H1 (cell line): ENCODE measurements at regions not wholly inside any gene's neighbourhood (a gene's known extent, or its start where the extent isn't known, plus 50 kb on each side); places are given as distances from the start of the nearest gene placed in this dataset.

Source experiments
- CBX5 ChIP-seq: fragments of 300-800, 300-1000 bp; sonication (generic); IDR thresholded peaks from 2 replicates; pipeline ENCODE4 v1.7.1; 2016; ENCODE audit warnings: antibody characterized with exemption, low read length, low read depth
- CTCF ChIP-seq, 3 experiments: IDR thresholded peaks; 1 replicate in 2 of 3; 2 replicates in 1 of 3; pipeline versions ENCODE4 v1.5.1 to v1.6.1; 2011; ENCODE audit warnings: low read length in 3 of 3, mild to moderate bottlenecking in 3 of 3, inconsistent platforms in 2 of 3, low read depth in 1 of 3, moderate library complexity in 1 of 3; ENCODE audit not compliant: insufficient read depth in 1 of 3; ENCODE audit errors: control extremely low read depth in 1 of 3
- EP300 ChIP-seq, 2 experiments: IDR thresholded peaks; 1 replicate in 1 of 2; 2 replicates in 1 of 2; pipeline ENCODE4 v1.6.1; 2011 to 2012; ENCODE audit warnings: low read depth in 2 of 2, low read length in 2 of 2, mild to moderate bottlenecking in 2 of 2, borderline replicate concordance in 1 of 2, inconsistent platforms in 1 of 2, moderate library complexity in 1 of 2
- EZH2 ChIP-seq: fragments of 200-600 bp; sonication (generic); IDR thresholded peaks from 2 replicates; pipeline ENCODE4 v1.7.1; 2012; ENCODE audit warnings: low read depth, mild to moderate bottlenecking, moderate library complexity, low read length, inconsistent platforms; ENCODE audit not compliant: severe bottlenecking
- JUND ChIP-seq: IDR thresholded peaks from 2 replicates; pipeline ENCODE4 v1.6.1; 2011; ENCODE audit warnings: mild to moderate bottlenecking, improper control_type of control experiment, low read length
- KDM1A ChIP-seq: fragments of 200-600, 300-600 bp; sonication (generic); IDR thresholded peaks from 2 replicates; pipeline ENCODE4 v1.7.1; 2016; ENCODE audit warnings: mild to moderate bottlenecking, low read length, borderline replicate concordance
- POLR2A ChIP-seq, 2 experiments: IDR thresholded peaks; 1 replicate in 1 of 2; 2 replicates in 1 of 2; pipeline ENCODE4 v1.6.1; 2011; ENCODE audit warnings: low read depth in 2 of 2, low read length in 2 of 2, mild to moderate bottlenecking in 2 of 2; ENCODE audit errors: control extremely low read depth in 1 of 2
- POLR2AphosphoS5 ChIP-seq: IDR thresholded peaks from 2 replicates; pipeline ENCODE4 v1.6.1; 2011; ENCODE audit warnings: low read depth, low read length
- RFX5 ChIP-seq: IDR thresholded peaks from 2 replicates; pipeline ENCODE4 v1.6.1; 2011; ENCODE audit warnings: low read depth, low read length, improper control_type of control experiment, borderline replicate concordance
- SIN3A ChIP-seq, 2 experiments: IDR thresholded peaks in 1 of 2; conservative IDR thresholded peaks in 1 of 2; 2 replicates each; pipeline ENCODE4 v1.6.1; 2011 to 2012; ENCODE audit warnings: low read length in 2 of 2, improper control_type of control experiment in 1 of 2, low read depth in 1 of 2, mild to moderate bottlenecking in 1 of 2
- SIX5 ChIP-seq: IDR thresholded peaks from 2 replicates; pipeline ENCODE4 v1.6.1; 2011; ENCODE audit warnings: mild to moderate bottlenecking, low read depth, low read length
- TBP ChIP-seq: IDR thresholded peaks from 2 replicates; pipeline ENCODE4 v1.6.1; 2011; ENCODE audit warnings: low read depth, low read length, improper control_type of control experiment
- YY1 ChIP-seq: IDR thresholded peaks from 2 replicates; pipeline ENCODE4 v1.6.1; 2011; ENCODE audit warnings: low read depth, mild to moderate bottlenecking, low read length

- TF ChIP-seq CTCF (IDR thresholded peaks at IDR 0.05; ENCODE audit: control extremely low read depth in 1 of 3, insufficient read depth in 1 of 3, low read depth in 1 of 3, low read length in 3 of 3) (no peak), KDM1A (no peak), RFX5 (no peak), POLR2A (IDR thresholded peaks at IDR 0.05; ENCODE audit: control extremely low read depth in 1 of 2, low read depth in 2 of 2, low read length in 2 of 2) (no peak), POLR2AphosphoS5 (no peak), SIN3A (conservative IDR thresholded peaks at IDR 0.05 in 1 of 2, IDR thresholded peaks at IDR 0.05 in 1 of 2; ENCODE audit: low read depth in 1 of 2, low read length in 2 of 2) (no peak), EZH2 (no peak), JUND (no peak), EP300 (IDR thresholded peaks at IDR 0.05; ENCODE audit: borderline replicate concordance in 1 of 2, low read depth in 2 of 2, low read length in 2 of 2) (no peak), TBP (no peak), YY1 (no peak), SIX5 (no peak), CBX5 (no peak)
Measured at GRCh38 chr7:131961054-131961680, 404.7 kb upstream of the PODXL start.
